HG02571 (cell line): ENCODE measurements at regions not wholly inside any gene's neighbourhood (a gene's known extent, or its start where the extent isn't known, plus 50 kb on each side); places are given as distances from the start of the nearest gene placed in this dataset.
"Not testable (repeated sequence)": the region's sequence is repeated elsewhere in the genome, so short reads cannot be mapped to it uniquely, and the experiment has no call there.

Source experiments
- ATAC-seq: cut with Tn5 transposase; IDR thresholded peaks from one replicate; pipeline ENCODE4 v1.9.1; 2021; ENCODE audit warnings: mild to moderate bottlenecking, moderate library complexity; ENCODE audit not compliant: unreplicated experiment

GRCh38 chr11:29100967-29101366 lies 915.9 kb downstream of the KCNA4 start:
- no peak for ATAC-seq

GRCh38 chr11:29095821-29096220 lies 921.0 kb downstream of the KCNA4 start:
- ATAC-seq: no peak

GRCh38 chr11:29093416-29094120 lies 923.3 kb downstream of the KCNA4 start:
- no peak for ATAC-seq

GRCh38 chr11:29087200-29087812 lies 929.5 kb downstream of the KCNA4 start:
- ATAC-seq: no peak

- ATAC-seq: no peak
These were observed 941.1 kb downstream of the KCNA4 start for GRCh38 chr11:29075726-29076125.

- ATAC-seq: no peak
These were observed 953.0 kb downstream of the KCNA4 start for GRCh38 chr11:29063630-29064361.

- no peak for ATAC-seq
These were observed 953.3 kb downstream of the METTL15 start for GRCh38 chr11:29061452-29061851.

GRCh38 chr11:29056487-29056886 lies 948.3 kb downstream of the METTL15 start:
- ATAC-seq: not testable (repeated sequence)

- no peak for ATAC-seq
These were observed 943.7 kb downstream of the METTL15 start for GRCh38 chr11:29051935-29052334.

GRCh38 chr11:29050962-29051361 lies 942.8 kb downstream of the METTL15 start:
- not testable (repeated sequence) for ATAC-seq

GRCh38 chr11:29040489-29040888 lies 932.3 kb downstream of the METTL15 start:
- no peak for ATAC-seq

GRCh38 chr11:29032384-29033149 lies 924.4 kb downstream of the METTL15 start:
- no peak for ATAC-seq

- no peak for ATAC-seq
These were observed 921.3 kb downstream of the METTL15 start for GRCh38 chr11:29029452-29029851.

- no peak for ATAC-seq
These were observed 919.2 kb downstream of the METTL15 start for GRCh38 chr11:29027436-29027835.

GRCh38 chr11:29026286-29026685 lies 918.1 kb downstream of the METTL15 start:
- ATAC-seq: no peak

GRCh38 chr11:29025001-29025400 lies 916.8 kb downstream of the METTL15 start:
- ATAC-seq: no peak

GRCh38 chr11:29024386-29024785 lies 916.2 kb downstream of the METTL15 start:
- no peak for ATAC-seq

- ATAC-seq: no peak
These were observed 915.6 kb downstream of the METTL15 start for GRCh38 chr11:29023761-29024160.

- ATAC-seq: no peak
These were observed 914.5 kb downstream of the METTL15 start for GRCh38 chr11:29022676-29023075.

GRCh38 chr11:29019960-29020683 lies 911.9 kb downstream of the METTL15 start:
- no peak for ATAC-seq

GRCh38 chr11:29018631-29019030 lies 910.4 kb downstream of the METTL15 start:
- no peak for ATAC-seq
